KMS-11 (cell line): ENCODE measurements at regions not wholly inside any gene's neighbourhood (a gene's known extent, or its start where the extent isn't known, plus 50 kb on each side); places are given as distances from the start of the nearest gene placed in this dataset.

Experiments
- H2AFZ ChIP-seq: fragments of 200-600 bp; sonication (generic); 2 replicates; pipeline ENCODE4 v1.6.1; 2016; ENCODE audit warnings: antibody characterized with exemption, mixed run types, low read depth
- H3K27ac ChIP-seq: fragments of 200-600 bp; sonication (generic); 2 replicates; pipeline ENCODE4 v1.6.1; 2016; ENCODE audit warnings: mild to moderate bottlenecking, mixed run types
- H3K27me3 ChIP-seq: fragments of 200-600 bp; sonication (generic); 2 replicates; pipeline ENCODE4 v1.6.1; 2017; ENCODE audit warnings: mild to moderate bottlenecking, low read depth, mixed run types, moderate library complexity; ENCODE audit not compliant: insufficient read depth
- H3K36me3 ChIP-seq: fragments of 200-600 bp; sonication (generic); 2 replicates; pipeline ENCODE4 v1.6.1; 2017; ENCODE audit warnings: mild to moderate bottlenecking, mixed run types; ENCODE audit not compliant: insufficient read depth
- H3K4me1 ChIP-seq: fragments of 200-600 bp; sonication (generic); 2 replicates; pipeline ENCODE4 v1.6.1; 2016; ENCODE audit warnings: mild to moderate bottlenecking, low read depth, mixed run types; ENCODE audit not compliant: poor library complexity, severe bottlenecking
- H3K4me2 ChIP-seq: fragments of 200-600 bp; sonication (generic); 2 replicates; pipeline ENCODE4 v1.7.0; 2016; ENCODE audit warnings: mild to moderate bottlenecking, mixed run types
- H3K4me3 ChIP-seq: fragments of 200-600 bp; sonication (generic); IDR thresholded peaks from 2 replicates; pipeline ENCODE4 v1.6.1; 2017; ENCODE audit warnings: low read depth, low read length, mixed read lengths; ENCODE audit not compliant: insufficient read depth
- H3K79me2 ChIP-seq: fragments of 200-600 bp; sonication (generic); 2 replicates; pipeline ENCODE4 v1.6.1; 2016; ENCODE audit warnings: low read depth, mixed run types; ENCODE audit not compliant: insufficient read depth
- H3K9ac ChIP-seq: fragments of 200-600 bp; sonication (generic); 2 replicates; pipeline ENCODE4 v1.6.1; 2016; ENCODE audit warnings: mild to moderate bottlenecking, mixed run types
- H4K20me1 ChIP-seq: fragments of 200-600 bp; sonication (generic); 2 replicates; pipeline ENCODE4 v1.6.1; 2016; ENCODE audit warnings: mild to moderate bottlenecking, mixed run types; ENCODE audit not compliant: insufficient read depth
- CTCF ChIP-seq: fragments of 200-600 bp; sonication (generic); conservative IDR thresholded peaks from 2 replicates; pipeline ENCODE4 v1.6.1; 2017; ENCODE audit warnings: low read depth, mild to moderate bottlenecking, antibody characterized with exemption, low read length, moderate library complexity, mixed read lengths

- no peak for TF ChIP-seq CTCF
- no peak overlapping the region for H3K4me2 ChIP-seq
- no peaks in the 10 kb centered on the region for H3K4me1 ChIP-seq
- no peaks in the 10 kb centered on the region for H4K20me1 ChIP-seq
- H3K79me2 ChIP-seq: no peaks in the 10 kb centered on the region
- H3K27me3 ChIP-seq: no peaks in the 10 kb centered on the region
- no peak overlapping the region for H2AFZ ChIP-seq
- no peak overlapping the region for H3K9ac ChIP-seq
- H3K36me3 ChIP-seq: no peaks in the 10 kb centered on the region
- no peak overlapping the region for H3K27ac ChIP-seq
- no peak overlapping the region for H3K4me3 ChIP-seq
Observed at GRCh38 chr4:116577321-116577720, 508.1 kb downstream of the TRAM1L1 start.

- TF ChIP-seq CTCF: no peak
- Histone ChIP-seq H3K4me1 (no peaks in the 10 kb centered on the region), H3K4me2 (no peak overlapping the region)
Observed at GRCh38 chr4:116573540-116573939, 511.8 kb downstream of the TRAM1L1 start.

GRCh38 chr4:116561768-116562167 lies 523.6 kb downstream of the TRAM1L1 start:
- H3K9ac ChIP-seq: no peak overlapping the region

More at GRCh38 chr4:116573540-116573939, 511.8 kb downstream of the TRAM1L1 start:
- no peaks in the 10 kb centered on the region for H3K27me3 ChIP-seq
- H3K4me3 ChIP-seq: no peak overlapping the region
- H3K36me3 ChIP-seq: no peaks in the 10 kb centered on the region
- H3K9ac ChIP-seq: no peak overlapping the region
- no peak overlapping the region for H3K27ac ChIP-seq
- H4K20me1 ChIP-seq: no peaks in the 10 kb centered on the region
- no peaks in the 10 kb centered on the region for H3K79me2 ChIP-seq
- no peak overlapping the region for H2AFZ ChIP-seq

GRCh38 chr4:116551806-116552205 lies 533.6 kb downstream of the TRAM1L1 start:
- H3K4me3 ChIP-seq: no peak overlapping the region
- H3K4me2 ChIP-seq: no peak overlapping the region
- TF ChIP-seq CTCF: no peak
- no peak overlapping the region for H3K27ac ChIP-seq
- no peaks in the 10 kb centered on the region for H3K4me1 ChIP-seq
- H2AFZ ChIP-seq: no peak overlapping the region
- no peaks in the 10 kb centered on the region for H3K27me3 ChIP-seq
- H4K20me1 ChIP-seq: no peaks in the 10 kb centered on the region
- H3K36me3 ChIP-seq: no peaks in the 10 kb centered on the region
- H3K79me2 ChIP-seq: no peaks in the 10 kb centered on the region
- H3K9ac ChIP-seq: no peak overlapping the region

More at GRCh38 chr4:116561768-116562167, 523.6 kb downstream of the TRAM1L1 start:
- no peak overlapping the region for H2AFZ ChIP-seq
- H3K4me1 ChIP-seq: no peaks in the 10 kb centered on the region
- no peak overlapping the region for H3K4me3 ChIP-seq
- TF ChIP-seq CTCF: no peak
- no peaks in the 10 kb centered on the region for H4K20me1 ChIP-seq
- H3K79me2 ChIP-seq: no peaks in the 10 kb centered on the region
- H3K27me3 ChIP-seq: no peaks in the 10 kb centered on the region
- H3K27ac ChIP-seq: no peak overlapping the region
- no peaks in the 10 kb centered on the region for H3K36me3 ChIP-seq
- no peak overlapping the region for H3K4me2 ChIP-seq
